Smooth muscle cell of the brain vasculature (primary cell): ENCODE measurements at regions not wholly inside any gene's neighbourhood (a gene's known extent, or its start where the extent isn't known, plus 50 kb on each side); places are given as distances from the start of the nearest gene placed in this dataset.

Experiments used
- DNase-seq: peaks from one replicate; pipeline ENCODE4 v3.0.0-alpha.2; 2012; ENCODE audit warnings: low read depth, low spot score

DNA sequence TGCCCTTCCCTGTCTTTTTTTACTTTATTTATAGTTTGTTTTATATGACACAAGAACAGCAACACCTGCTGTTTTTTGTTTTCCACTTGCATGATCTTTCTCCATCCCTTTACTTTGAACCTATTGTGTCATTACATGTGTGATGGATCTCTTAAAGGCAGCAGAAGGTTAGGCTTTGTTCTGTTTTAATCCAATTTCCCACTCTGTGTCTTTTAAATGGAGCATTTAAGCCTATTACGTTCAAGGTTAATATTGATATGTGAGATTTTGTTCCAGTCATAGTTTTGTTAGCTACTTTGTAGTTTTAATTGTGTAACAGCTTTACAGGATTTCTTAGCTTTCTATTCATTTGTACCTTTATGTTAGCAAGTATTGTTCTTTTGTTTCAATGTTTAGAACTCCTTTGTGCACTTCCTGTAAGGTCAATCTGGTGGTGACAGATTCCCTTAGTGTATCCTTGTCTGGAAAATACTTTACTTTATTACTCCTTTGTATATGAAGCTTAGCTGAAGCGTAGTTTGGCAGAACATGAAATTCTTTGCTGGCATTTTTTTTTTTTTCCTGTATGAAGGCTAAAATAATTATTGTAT lies 1443.0 kb upstream of the LRRTM1 start:
- DNase-seq = no peak

DNA sequence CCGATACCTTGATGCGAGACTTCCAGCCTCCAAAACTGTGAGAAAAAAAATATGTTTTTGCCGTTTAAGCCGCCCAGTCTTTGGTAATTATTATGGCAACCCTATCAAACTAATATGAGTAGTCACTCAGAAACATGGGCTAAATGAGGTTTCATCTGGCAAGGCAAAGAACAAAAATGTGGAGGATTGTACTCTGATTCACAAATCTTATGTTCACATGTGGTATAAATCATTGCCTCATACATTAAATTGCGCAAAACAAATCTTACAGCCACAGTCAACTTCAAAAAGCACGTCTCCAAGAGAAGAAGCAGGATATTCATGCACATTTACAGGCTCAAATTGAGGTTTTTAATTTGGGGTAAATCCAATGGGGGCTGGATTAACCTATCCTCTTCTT lies 1435.4 kb upstream of the LRRTM1 start:
- no peak for DNase-seq

- no peak for DNase-seq
Observed at GRCh38 chr2:81734981-81735380, 1430.4 kb upstream of the LRRTM1 start.

GRCh38 chr2:81714817-81715216 lies 1410.3 kb upstream of the LRRTM1 start:
- DNase-seq = no peak

- no peak for DNase-seq
Observed at GRCh38 chr2:81706856-81707255, 1402.3 kb upstream of the LRRTM1 start.

DNA sequence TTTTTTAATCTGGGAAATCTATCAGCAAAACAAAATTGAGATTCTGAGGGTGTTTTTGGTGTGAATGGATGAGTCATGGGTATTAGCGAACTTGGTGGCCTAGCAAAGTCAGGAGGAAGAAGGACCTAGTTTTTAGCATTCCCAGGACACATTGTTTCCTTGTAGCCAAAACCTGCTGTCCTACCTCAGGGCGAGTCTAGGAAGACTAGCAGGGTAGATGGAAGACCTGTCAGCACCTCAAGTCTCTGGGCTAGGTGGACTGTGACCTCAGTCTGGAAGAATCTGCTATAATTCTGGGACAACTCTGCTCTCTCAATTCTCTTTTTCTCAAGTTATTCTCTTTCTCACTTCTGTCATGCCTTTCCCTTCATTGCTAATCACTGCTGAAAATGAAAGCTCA lies 1399.3 kb upstream of the LRRTM1 start:
- DNase-seq = no peak

DNA sequence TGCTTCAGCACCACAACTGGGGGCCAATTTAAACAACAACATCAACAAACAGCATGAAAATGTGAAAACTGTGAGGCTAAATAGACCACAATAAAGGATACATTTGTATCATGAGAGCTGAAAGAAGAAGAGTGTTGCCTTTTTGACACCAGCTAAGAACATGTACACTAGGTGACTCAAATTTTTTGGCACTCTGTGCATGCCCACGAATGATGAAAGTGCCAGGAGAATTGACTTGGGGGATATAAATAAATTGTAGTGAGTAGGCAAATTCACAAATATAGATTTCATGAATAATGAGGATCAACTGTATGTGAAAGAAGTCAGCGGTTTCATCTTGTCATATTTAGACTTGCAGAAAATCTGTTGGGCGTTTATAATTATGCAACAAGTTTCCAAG lies 1388.0 kb upstream of the LRRTM1 start:
- no peak for DNase-seq

DNA sequence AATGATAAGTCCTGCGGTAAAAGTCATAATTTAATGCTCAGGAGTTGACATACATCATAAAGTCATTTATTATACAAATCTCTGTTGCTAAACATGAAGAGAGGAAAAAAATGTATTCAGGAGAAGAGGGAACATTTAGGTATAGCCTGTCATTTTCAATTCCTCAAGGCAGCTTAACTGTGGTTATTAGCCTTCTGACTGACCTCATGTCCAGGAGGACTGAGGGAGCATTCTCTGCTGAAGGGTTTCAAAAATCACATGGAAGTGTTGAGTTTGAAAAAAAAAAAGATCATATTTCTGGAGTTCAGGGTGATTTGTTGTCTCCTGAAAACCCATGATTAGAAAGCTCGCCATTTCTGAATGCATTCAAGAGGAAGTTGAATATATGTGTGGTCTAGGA lies 1371.1 kb upstream of the LRRTM1 start:
- DNase-seq = no peak

DNA sequence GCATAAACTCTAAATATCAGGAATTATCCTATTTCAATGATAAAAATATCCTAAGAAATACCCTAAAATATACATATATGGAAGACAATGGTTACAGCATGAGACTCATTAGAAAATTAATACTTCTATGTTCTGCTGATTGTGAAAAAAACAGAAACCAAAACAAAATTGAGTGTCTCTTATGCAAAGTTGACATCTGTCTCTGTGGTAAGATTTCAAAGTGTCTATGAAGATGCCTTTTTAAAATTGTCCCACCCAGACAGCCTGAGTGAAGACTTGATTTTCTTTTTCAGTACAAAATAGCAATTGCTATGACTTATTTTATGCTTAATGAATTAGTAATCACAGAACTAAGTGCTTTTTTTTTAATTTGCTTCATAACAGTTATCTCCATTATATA lies 1368.4 kb upstream of the LRRTM1 start:
- DNase-seq = no peak

DNA sequence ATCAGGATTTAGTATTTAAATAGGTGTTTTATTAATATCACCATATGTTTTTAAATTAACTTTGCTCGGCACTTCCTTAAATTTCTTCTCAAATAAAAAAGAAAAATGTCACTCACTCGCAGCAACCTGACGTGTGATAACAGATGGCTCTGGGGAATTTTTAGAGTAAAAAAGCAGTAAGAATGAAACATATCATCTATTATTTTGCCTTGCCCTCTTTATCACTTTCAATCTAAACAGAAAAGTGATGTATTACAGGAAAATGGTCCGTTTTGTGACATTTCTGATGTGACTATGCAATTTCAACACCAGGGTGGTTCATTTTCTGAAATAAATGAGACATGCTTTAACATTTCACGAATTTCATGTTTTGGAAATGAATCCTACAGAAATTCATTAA lies 1368.0 kb upstream of the LRRTM1 start:
- no peak for DNase-seq

DNA sequence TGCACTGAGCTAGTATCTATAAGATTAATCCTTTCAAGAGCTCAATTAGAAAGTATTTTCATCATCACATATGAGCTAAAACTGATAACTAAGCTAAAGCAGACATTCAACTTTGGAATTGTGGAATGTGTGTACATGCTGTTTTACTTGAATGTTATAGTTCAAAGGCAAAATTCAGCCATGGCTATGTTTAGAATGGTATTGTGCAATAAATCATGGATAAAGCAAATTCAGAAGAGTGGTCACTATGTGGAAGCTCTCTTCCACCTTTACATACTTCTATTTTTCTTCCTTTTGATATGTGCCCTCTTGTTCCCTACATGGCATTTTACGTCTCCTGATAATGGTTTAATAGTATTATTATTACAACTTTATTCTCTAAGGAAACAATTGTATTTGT lies 1366.3 kb upstream of the LRRTM1 start:
- no peak for DNase-seq

- no peak for DNase-seq
Observed at GRCh38 chr2:81661081-81661480, 1356.5 kb upstream of the LRRTM1 start.

GRCh38 chr2:81658227-81658626 lies 1353.7 kb upstream of the LRRTM1 start:
- no peak for DNase-seq

- DNase-seq = no peak
Observed at GRCh38 chr2:81650048-81650971, 1345.8 kb upstream of the LRRTM1 start.

DNA sequence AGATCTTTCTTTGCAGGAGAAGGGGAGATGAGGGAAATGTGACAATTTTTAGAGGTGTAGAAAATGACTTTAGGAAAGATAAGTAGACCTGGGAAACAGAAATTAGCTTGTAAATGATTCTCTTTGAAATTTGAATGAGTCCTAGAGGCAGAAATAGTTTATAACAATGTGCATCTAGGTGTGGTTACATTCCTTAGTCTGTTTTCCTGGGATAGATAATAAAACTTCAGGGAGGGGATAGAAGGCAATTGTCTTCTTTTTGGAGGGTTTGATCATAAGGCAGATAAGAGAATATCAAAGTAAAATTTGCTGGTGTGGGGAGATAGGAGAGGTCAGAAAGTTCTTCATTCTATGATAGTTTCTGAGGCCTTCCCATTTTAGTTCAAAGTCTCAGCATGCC lies 1344.3 kb upstream of the LRRTM1 start:
- DNase-seq = no peak

- no peak for DNase-seq
Observed at GRCh38 chr2:81648370-81648769, 1343.8 kb upstream of the LRRTM1 start.

- DNase-seq = no peak
Observed at GRCh38 chr2:81647715-81648230, 1343.2 kb upstream of the LRRTM1 start.

DNA sequence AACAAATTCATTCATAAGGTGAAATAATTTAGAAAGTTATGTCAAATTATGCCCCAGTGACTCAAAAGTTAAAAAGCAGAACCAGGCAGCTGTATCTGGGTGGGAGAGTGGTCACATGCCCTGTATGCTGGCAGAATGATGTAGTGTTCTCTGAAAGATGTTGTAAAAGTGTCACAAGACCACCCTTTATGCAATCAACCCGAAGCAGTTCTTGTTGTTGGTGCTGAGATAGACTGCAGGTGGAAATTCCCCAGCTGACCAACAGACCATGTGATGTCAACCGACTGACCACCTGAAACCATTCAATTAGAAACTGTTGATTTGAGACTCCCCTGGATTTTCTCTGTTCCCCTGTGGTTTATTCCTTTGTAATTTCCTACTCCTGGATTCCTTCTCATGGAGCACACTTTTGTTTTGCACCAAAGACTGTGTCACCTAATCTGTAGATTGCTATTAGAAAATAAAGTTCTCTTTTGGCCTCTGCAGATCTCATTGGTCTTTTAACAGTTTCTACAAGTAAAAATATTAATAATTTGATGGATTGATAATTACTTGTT lies 1341.3 kb upstream of the LRRTM1 start:
- DNase-seq = no peak

DNA sequence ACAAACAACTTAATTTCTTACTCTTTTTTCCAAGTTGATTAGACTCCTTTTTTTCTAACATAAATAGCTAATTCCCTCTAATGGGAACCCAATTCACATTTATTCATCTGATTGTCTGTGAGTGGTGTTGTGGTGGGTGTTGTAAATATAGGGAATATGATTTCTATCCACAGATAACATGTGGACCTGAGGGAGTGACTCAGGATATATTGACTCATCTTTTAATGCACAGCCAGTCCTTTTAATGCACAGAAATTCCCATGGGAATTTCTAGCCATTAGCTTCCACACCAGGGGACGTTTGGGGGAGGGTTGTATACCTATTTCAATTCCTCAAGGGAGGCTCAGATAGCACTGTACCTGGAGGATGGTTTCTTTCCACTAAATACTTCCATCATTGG lies 1339.6 kb upstream of the LRRTM1 start:
- no peak for DNase-seq

DNA sequence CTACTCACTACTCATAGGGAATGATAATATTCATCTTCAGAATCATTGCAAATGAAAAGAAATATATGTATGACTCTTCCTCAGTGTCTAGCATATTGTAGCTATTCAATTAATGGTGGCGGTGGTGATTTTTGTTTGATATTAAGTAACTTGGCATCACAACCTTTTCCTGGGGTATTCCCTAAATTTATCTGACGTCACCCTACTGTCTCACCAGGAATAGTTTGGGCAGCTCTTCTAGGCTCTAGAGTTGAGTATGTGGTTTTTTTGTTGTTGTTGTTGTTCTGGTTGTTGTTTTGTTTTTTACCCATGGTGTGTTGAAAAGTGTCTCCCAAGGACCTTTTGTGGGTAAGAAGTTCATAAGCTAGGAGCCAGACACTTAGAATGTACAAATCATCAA lies 1320.3 kb upstream of the LRRTM1 start:
- DNase-seq = no peak

- DNase-seq = no peak
Observed at GRCh38 chr2:81600088-81600487, 1295.5 kb upstream of the LRRTM1 start.

DNA sequence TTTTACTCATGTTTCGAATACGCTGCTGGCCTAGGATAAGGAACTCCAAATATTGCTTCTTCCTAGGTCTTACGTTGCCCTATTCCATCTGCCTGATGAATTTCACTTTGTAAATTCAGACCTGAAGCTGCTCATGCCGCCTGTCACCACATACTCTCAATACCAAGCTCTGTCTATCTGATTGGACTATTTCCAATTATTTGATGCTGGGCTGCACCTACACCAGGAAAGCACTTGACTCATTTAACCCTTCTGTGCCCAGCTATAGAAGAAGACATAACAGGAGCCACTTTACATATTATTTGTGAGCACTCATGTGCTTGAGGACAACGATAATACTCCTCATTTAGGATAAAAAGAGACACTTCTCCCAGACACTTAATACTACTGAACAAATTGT lies 1293.9 kb upstream of the LRRTM1 start:
- no peak for DNase-seq

DNA sequence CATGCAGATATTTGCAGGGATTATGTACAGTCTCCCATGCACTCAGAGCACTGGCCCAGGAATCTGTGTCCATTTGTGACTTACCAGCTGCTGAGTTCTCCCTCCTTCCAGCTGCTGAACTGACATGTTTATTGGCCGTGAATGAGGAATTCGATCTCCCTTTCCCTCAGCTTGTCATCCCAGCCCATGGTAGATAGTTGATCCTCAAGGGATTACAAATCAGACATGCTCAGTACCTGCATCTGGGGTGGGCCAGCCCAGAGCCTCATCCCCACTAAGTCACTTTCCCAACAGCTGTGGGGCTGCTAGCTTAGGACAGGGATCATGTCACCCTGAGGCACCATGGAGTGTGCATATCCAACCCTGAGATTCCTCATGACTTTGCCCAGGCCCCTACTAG lies 1284.9 kb upstream of the LRRTM1 start:
- DNase-seq = no peak
